HG03097 (cell line): ENCODE measurements at regions not wholly inside any gene's neighbourhood (a gene's known extent, or its start where the extent isn't known, plus 50 kb on each side); places are given as distances from the start of the nearest gene placed in this dataset.

Source experiments
- ATAC-seq: cut with Tn5 transposase; IDR thresholded peaks from one replicate; pipeline ENCODE4 v1.9.1; 2021; ENCODE audit not compliant: unreplicated experiment, low FRiP score

GRCh38 chr6:41469156-41470028 lies 76.8 kb upstream of the FOXP4 start:
- no peak for ATAC-seq

DNA sequence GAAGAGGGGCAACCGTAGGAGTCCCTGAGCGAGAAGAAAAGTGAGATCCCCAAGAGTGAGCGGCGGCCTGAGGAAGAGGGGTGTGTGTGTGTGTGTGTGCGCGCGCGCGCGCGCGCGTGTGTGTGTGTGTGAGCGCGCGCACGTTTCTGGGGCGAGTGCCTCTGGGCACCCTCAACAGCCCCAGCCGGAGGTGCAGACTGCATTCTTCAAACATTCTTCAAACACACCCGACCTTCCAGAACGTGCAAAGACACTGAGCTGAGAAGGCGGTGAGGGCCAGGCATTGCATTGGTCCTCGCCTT lies 76.2 kb upstream of the FOXP4 start:
- no peak for ATAC-seq

DNA sequence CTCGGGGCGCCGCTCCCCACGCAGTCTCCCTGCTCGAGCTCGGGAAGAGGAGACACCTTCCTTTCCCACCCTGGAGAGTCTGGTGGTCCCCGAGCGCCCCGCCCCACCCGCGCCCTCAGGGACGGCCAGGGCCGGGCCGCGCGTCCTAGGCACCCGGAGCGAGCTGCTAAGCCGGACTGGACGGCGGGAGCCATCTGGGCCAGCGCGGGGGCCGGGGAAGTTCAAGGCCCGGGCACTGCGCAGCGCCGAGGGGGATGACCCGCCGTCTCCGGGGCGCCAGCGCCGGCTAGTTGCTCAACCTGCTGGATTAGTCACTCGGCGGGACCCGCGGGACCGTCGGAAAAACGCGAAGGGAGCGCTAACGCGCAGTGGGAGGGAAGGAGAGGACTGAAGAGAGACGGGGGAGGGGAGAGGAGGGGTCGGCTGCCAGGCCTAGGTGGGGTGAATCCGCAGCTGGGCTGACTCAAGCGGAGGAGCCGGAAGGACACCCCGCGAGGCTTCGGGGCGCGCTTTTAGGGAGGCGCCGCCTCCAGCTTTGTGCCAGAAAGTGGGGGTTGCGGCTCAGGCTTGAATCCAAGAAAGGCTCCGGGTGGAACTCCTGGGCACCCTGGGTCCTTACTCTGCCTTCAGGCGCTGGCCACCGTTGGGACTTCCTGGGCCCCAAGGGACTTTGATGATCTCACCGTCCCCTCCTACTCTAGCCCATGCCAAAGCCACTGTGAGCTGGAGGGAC lies 75.7 kb upstream of the FOXP4 start:
- no peak for ATAC-seq

DNA sequence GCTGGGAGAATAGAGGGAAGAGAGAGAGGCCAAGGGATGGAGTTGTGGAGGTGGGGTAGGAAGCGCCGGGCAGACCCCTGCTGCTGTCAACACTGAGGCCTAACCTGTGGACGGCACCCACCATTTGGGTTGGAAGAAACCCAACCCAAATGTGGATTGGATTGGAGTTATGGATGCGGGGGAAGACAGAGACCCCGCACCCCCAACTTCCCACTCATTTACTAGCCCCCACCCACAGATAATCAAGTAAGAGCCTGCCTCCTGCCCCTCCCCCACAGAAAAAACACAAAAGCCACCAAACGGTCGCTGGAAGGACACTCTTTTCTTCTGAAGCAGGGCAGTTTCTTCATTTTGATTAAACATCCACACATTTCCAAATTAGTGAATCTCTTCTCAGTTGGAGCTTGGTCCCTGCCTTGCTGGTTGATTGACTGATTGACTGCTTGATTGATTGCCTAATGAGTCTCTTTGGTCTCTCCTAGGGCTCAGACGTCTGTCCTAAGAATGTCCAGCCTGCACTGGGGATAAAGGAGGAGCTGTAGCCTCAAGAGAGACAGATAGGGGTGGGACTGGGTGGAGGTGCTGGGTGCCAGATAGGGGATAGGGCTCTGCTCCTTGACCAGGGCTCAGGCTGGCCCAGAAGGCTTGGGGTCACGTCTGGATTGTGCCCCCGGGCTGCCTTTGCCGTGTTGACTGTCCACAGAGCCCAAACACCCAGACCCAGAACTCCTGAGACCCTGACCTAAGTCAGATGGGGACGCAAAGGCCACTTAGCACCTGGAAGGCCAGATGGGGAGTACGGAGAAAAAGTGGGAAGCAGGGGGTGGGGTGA lies 74.9 kb upstream of the FOXP4 start:
- ATAC-seq, result no peak

GRCh38 chr6:41474213-41474933 lies 71.8 kb upstream of the FOXP4 start:
- no peak for ATAC-seq

DNA sequence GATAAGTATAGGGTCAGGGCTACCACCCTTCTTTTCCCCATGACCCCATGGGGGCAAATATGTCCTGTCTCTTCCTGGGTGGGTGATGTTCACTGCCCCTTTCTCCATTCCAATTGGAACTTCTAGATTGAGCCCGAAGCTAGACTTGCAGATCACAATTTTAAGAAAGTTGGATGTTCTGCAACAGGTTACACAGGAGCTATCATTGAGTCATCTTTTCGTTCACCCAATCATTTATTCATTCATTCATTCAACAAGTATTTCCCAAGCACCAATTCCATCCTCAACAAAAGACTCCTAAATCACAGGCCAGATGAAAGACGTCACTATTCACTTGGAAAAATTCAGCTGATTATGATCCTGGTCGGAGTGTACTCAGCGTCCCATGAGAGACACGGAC lies 71.0 kb upstream of the FOXP4 start:
- no peak for ATAC-seq

DNA sequence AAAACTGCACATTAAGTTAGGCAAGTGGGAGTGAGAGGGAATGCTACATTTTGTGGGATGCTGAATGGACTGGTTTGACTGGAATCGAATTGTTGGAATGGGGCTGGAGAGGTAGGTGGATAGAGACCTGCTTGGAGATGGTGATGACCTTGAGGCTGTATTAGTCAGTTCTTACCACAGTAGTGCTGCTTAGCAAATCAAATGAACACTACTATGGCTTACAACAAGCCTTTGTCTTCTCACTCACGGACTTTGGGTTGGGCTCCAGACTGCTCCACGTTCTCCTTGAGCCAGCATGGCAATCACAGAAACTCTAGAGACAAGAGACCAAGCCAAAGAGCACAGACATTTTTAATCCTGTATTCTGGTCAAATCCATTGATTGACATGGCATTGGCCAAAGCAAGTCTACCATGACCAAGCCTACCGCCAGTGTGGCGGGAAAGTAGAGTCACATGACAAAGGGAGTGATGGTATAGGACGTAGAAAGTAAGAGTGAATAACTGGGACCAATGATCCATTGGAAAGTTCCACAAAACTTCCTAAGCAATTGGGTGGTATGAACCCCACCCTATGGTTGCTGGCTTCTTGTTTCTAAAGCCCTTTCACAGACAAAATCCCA lies 70.3 kb upstream of the FOXP4 start:
- ATAC-seq, result no peak

GRCh38 chr6:41476401-41476800 lies 69.8 kb upstream of the FOXP4 start:
- ATAC-seq, result no peak

DNA sequence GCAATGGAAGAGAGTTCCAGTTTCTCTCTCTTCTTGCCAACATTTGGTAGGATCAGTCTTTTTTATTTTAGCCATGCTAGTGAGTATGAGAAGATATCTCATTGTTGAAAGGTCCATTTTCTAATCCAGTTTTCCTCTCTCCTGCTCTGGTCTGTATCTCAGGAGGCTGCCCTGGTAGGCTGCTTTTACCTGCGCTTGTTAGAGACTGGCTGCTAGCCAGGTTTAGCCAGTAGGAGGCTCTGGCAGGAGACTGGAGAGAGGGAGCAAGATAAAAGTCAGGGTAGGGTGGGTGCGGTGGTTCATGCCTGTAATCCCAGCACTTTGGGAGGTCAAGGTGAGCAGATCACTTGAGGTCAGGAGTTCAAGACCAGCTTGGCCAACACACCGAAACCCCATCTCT lies 68.6 kb upstream of the FOXP4 start:
- ATAC-seq, result no peak

- no peak for ATAC-seq
Observed at GRCh38 chr6:41483943-41484342, 62.2 kb upstream of the FOXP4 start.

GRCh38 chr6:41487860-41488432 lies 58.2 kb upstream of the FOXP4 start:
- no peak for ATAC-seq

DNA sequence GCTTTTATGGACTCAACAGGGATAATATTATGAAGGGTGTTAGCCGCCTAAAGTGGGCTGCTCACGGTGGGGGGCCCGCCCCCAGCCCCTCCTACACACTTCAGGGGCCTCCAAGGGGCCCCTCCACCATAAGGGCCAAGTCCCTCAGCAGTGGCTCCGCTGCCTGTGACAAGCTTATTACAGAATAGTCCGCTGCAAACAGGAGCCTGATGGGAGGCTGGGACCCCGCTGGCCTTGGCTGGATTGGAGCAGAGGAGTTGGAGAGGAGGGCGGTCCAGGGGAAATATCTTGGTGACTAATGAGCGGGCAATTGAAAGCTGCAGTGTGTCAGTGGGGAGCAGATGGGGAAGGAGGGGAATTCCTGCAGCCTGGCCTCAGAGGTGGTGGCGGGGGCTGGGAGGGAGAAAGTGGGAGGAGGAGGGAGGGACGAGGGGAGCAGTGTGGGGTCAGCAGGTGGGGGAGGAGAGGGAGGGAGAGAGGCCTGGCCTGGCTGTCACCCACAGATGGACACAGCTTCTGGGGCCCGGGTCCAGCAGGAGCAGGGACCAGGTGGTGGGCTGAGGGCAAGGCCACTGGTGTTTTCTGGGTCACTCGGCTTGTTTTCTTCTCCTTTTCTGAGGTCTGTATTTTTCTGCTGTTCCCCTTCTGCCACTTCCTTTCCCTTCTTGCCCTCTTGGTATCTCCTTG lies 57.6 kb upstream of the FOXP4 start:
- ATAC-seq, result no peak

- ATAC-seq, result no peak
Observed at GRCh38 chr6:41489120-41489851, 56.9 kb upstream of the FOXP4 start.

- ATAC-seq, result no peak
Observed at GRCh38 chr6:41492261-41492891, 53.8 kb upstream of the FOXP4 start.

- ATAC-seq, result no peak
Observed at GRCh38 chr6:41494212-41495110, 51.7 kb upstream of the FOXP4 start.
